IPS DF 6.9 (cell line): ENCODE measurements at regions not wholly inside any gene's neighbourhood (a gene's known extent, or its start where the extent isn't known, plus 50 kb on each side); places are given as distances from the start of the nearest gene placed in this dataset.

Experiments used
- DNase-seq: peaks from one replicate; pipeline ENCODE4 v3.0.0-alpha.2; 2013; ENCODE audit warnings: low read depth, low spot score
- H3K27ac ChIP-seq: one replicate; pipeline ENCODE4 v1.5.1; 2013; ENCODE audit warnings: low read length, control low read depth
- H3K27me3 ChIP-seq: 2 replicates; pipeline ENCODE4 v1.6.1; 2013; ENCODE audit warnings: mild to moderate bottlenecking, low read length; ENCODE audit not compliant: control insufficient read depth, insufficient read depth
- H3K36me3 ChIP-seq: 2 replicates; pipeline ENCODE4 v1.6.1; 2013; ENCODE audit warnings: low read length; ENCODE audit not compliant: control insufficient read depth, insufficient read depth
- H3K4me1 ChIP-seq: 2 replicates; pipeline ENCODE4 v1.6.1; 2013; ENCODE audit warnings: low read length; ENCODE audit not compliant: control insufficient read depth, insufficient read depth
- H3K4me3 ChIP-seq: 2 replicates; pipeline ENCODE4 v1.5.1; 2013; ENCODE audit warnings: mild to moderate bottlenecking, low read length
- H3K9me3 ChIP-seq: 2 replicates; pipeline ENCODE4 v1.6.1; 2013; ENCODE audit warnings: low read length, inconsistent platforms; ENCODE audit not compliant: control insufficient read depth, insufficient read depth
- WGBS: extraction: QIAGEN DNeasy Blood & Tissue Kit; methylation state at CpG from one replicate; pipeline ENCODE4 v1.1.7; 2013; ENCODE audit warnings: mixed read lengths, missing lambda C conversion rate; ENCODE audit not compliant: insufficient read length, insufficient coverage; 5-methylcytosine and 5-hydroxymethylcytosine counted together

DNA sequence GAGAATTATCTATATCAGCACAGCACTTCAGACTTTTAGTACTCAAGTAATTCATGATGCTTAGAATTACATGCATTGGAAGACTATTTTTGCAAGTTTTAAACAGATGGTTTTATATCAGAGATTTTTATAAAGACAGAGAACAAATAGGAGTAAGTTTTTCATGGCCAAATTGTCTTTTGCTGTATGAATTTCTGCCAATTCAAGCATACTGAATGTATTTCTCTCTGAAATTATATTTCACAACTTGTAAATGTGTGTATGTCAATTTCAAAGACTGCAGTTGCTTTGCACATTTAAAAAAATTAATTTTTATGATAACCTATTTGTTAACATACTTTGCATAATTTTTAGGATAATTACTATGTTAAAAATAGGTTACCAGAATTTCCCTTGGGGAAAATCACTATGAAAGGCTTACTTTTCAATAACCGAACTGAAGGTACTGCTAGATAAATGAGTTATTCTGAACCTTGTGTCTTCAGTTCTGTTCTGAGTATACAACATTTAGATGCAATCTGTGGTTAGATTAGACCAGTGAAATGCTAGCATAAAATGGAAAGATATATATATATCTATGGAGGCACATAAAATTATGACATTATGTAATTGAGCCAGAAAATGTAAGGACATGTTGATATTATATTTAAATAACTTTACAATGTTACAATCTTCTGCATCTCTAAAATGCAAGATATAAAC lies 1344.2 kb upstream of the PABPC4L start:
- WGBS, result no CpG with 5 or more reads among the region's 1 CpG
- Histone ChIP-seq H3K4me3 (no peak overlapping the region), H3K27ac (no peak overlapping the region), H3K27me3 (no peaks in the 10 kb centered on the region), H3K9me3 (no peaks in the 10 kb centered on the region), H3K36me3 (no peaks in the 10 kb centered on the region), H3K4me1 (no peaks in the 10 kb centered on the region)
- no peak for DNase-seq

DNA sequence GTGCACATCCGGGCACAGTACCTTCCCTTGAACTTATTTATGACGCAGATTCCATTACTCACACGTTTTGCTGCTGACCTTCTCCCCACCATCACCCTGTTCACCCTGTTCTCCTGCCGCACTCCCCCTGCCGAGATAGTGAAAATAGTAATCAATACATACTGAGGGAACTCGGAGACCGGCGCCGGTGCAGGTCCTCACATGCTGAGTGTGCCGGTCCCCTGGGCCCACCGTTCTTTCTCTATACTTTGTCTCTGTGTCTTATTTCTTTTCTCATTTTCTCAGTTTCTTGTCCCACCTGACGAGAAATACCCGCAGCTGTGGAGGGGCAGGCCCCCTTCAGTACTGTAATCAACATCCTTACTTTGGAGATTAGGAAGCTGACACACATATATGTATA lies 1337.1 kb upstream of the PABPC4L start:
- no peaks in the 10 kb centered on the region for H3K36me3 ChIP-seq
- DNase-seq, result no peak
- no peaks in the 10 kb centered on the region for H3K4me1 ChIP-seq
- H3K4me3 ChIP-seq, result no peak overlapping the region
- H3K27me3 ChIP-seq, result no peaks in the 10 kb centered on the region
- no peak overlapping the region for H3K27ac ChIP-seq
- no peaks in the 10 kb centered on the region for H3K9me3 ChIP-seq
- WGBS, result no CpG with 5 or more reads among the region's 13 CpGs

DNA sequence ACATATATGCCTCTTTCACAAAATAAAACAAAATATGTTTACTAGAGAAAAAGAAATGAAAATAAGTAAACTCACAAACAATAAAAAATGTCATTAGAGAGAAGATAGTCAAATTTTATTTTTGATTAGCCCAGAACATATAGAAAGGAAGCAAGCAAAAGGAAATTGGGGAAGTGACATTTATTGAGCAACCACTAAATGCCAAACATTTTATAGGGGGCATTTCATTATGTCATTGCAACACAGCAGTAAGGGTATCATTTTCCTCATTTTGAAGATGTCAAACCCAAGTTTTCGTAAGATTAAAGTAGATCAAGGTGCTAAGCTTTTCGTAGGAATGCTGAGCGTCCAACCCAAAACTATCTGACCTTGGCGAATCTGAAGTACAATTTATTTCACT lies 1331.5 kb upstream of the PABPC4L start:
- H3K4me1 ChIP-seq, result no peaks in the 10 kb centered on the region
- H3K9me3 ChIP-seq, result no peaks in the 10 kb centered on the region
- no CpG with 5 or more reads among the region's 4 CpGs for WGBS
- DNase-seq, result no peak
- H3K36me3 ChIP-seq, result no peaks in the 10 kb centered on the region
- H3K4me3 ChIP-seq, result no peak overlapping the region
- no peak overlapping the region for H3K27ac ChIP-seq
- H3K27me3 ChIP-seq, result no peaks in the 10 kb centered on the region

DNA sequence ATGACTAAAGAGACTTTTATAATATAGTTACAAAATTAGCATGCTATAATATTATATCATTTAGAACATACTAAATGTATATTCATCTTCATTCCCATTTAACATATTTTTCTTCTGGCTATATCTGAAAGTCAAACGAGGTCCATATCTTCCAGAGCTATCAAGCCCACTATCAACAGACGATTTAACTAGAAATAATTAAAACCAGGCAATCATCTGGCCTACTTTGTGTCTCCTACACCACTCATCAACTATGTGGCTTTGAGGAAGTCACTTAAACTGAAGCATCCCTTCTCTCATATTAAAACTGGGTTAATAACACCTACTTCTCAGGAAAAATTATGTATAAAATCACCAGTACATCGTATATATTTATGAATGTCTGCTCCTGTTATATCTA lies 1330.5 kb upstream of the PABPC4L start:
- WGBS, result 100% methylated on average over 1 of the region's 3 CpGs
- no peaks in the 10 kb centered on the region for H3K27me3 ChIP-seq
- no peaks in the 10 kb centered on the region for H3K9me3 ChIP-seq
- no peak for DNase-seq
- no peak overlapping the region for H3K27ac ChIP-seq
- H3K4me3 ChIP-seq, result no peak overlapping the region
- H3K36me3 ChIP-seq, result no peaks in the 10 kb centered on the region
- H3K4me1 ChIP-seq, result no peaks in the 10 kb centered on the region

DNA sequence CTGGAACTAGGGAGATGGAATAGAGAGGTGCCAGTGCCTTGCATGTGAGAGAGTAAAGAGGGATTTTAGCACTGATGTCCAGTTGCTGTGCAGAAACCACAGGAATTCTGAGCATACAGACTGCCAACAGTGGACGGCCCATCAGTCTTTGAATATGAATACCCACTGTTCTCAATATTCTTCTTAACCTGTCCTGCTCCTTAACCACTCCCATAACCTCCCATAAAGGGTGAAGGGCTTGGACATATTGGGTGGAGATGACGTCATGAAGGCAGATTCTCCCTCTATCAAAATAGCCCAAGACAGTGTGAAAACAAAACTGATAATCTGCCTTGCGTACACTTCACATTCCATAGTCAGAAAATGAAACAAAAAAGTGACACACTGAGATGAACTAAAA lies 1313.7 kb upstream of the PABPC4L start:
- Histone ChIP-seq H3K27ac (no peak overlapping the region), H3K4me3 (no peak overlapping the region), H3K36me3 (no peaks in the 10 kb centered on the region), H3K4me1 (no peaks in the 10 kb centered on the region), H3K27me3 (no peaks in the 10 kb centered on the region), H3K9me3 (no peaks in the 10 kb centered on the region)
- no peak for DNase-seq
- no CpG with 5 or more reads among the region's 3 CpGs for WGBS

DNA sequence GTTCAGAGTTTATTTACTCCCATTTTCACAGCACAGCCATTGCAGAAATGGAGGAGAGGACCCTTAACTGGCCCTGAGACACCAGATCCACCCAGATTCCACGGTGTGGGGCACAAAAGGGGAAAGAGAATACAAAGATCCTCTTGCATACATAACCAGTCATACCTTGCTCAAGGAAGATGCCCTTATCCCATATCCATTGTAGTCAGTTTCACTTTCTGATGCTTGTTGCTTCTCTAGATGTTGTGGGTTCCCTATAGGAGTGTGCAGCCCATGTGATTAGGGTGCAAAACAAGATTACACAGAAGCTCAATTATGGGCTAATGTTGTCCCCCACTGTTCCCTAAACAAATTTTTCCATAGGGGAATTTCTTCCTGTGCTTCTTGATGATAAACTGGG lies 1309.0 kb upstream of the PABPC4L start:
- Histone ChIP-seq H3K36me3 (no peaks in the 10 kb centered on the region), H3K4me1 (no peaks in the 10 kb centered on the region), H3K27me3 (no peaks in the 10 kb centered on the region), H3K9me3 (no peaks in the 10 kb centered on the region), H3K27ac (no peak overlapping the region), H3K4me3 (no peak overlapping the region)
- DNase-seq, result no peak
- no CpG with 5 or more reads among the region's 1 CpG for WGBS

DNA sequence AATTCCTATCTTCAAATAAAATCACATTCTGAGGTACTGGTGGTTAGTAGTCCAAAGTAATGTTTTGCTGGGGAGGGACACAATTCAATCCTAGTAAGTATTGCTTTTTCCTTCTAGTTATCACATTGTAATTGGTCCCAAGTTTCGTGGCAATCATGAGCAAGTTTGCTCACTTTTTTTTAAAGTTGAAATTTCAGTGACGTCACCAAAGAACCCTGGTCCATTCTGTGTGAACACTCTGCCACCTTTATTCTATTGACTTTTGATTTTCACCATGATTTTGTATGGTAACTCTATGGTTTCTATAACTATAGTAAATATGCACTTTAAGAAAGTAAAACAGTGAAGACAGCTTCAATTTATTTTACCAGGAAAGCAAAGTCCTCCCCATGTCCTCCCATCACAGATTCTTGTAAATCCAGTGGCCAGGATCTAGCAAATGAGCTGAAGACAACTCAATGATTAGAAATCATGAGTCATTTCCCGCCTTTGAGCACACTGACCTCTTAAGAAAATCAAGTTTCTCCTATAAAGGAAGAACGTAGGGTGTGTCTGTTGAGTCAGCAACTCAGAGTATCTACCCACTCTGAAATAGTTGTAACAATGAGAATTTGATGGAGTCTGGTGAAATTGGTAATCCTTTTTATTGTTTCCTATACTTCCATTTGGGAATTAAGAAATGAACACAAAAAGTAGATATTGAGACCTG lies 1306.6 kb upstream of the PABPC4L start:
- Histone ChIP-seq H3K36me3 (no peaks in the 10 kb centered on the region), H3K27me3 (no peaks in the 10 kb centered on the region), H3K9me3 (no peaks in the 10 kb centered on the region), H3K4me1 (no peaks in the 10 kb centered on the region), H3K4me3 (no peak overlapping the region), H3K27ac (no peak overlapping the region)
- no peak for DNase-seq
- no CpG with 5 or more reads among the region's 4 CpGs for WGBS

DNA sequence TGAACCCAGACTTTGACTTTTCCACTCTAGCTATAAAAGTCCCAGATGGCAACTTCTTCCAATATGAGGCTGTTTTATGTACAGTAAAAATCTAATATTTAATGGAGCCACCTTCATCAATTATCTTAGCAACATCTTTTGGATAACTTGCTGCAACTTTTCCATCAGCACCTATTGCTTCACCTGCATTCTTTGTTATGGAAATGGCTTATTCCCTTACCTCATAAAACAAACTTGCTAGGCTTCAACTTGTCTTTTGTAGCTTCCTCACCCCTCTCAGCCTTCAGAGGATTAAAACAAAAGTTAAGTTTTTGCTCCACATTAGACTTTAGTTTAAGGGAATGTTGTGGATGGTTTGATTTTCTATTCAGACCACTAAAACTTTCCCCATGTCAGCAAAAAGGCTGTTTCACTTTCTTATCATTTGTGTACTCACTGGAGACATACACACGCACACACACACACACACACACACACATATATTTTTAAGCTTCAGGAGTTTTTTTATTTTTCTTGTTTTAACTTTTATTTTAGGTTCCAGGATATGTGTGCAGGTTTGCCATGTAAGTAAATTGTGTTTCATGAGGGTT lies 1296.1 kb upstream of the PABPC4L start:
- Histone ChIP-seq H3K9me3 (no peaks in the 10 kb centered on the region), H3K4me1 (no peaks in the 10 kb centered on the region), H3K27ac (no peak overlapping the region), H3K27me3 (no peaks in the 10 kb centered on the region), H3K4me3 (no peak overlapping the region), H3K36me3 (no peaks in the 10 kb centered on the region)
- DNase-seq, result no peak
- WGBS, result no CpG with 5 or more reads among the region's 1 CpG

DNA sequence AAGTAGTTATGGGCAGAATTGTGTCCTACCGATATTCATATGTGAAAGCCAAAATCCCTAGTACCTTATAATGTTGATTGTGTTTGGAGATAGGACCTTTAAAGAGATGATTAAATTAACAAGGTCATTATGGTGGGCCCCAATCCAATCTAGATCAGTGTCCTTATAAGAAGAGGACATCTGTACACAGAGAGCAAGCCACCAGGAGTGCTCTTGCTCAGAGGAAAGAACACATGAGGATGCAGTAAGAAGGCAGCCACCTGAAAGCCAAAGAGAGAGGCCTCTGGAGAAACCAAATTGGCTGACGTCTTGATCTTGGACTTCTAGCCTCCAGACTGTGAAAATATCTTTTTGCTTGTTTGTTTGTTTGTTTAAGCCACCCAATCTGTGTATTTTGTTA lies 1290.8 kb upstream of the PABPC4L start:
- DNase-seq, result no peak
- no peaks in the 10 kb centered on the region for H3K4me1 ChIP-seq
- WGBS, result no CpG with 5 or more reads among the region's 2 CpGs

DNA sequence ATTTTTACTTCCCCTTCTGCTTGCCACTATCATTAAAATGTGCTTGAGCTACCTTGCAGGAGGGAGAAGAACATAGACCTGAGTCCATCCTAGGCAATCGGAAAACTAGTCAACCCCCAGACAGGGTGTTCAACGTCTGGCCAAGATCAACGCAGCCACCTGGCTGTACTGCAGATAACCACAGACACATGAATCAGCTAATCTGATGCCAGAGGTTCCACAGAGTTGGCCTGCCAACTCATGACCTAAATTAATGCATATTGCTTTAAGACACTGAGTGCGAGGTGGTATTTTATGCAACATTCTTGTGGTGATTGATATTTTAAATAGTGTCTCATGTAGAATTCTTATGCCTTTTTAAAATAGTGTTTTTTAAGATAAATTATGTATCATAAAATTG lies 1283.8 kb upstream of the PABPC4L start:
- no peaks in the 10 kb centered on the region for H3K9me3 ChIP-seq
- H3K27ac ChIP-seq, result no peak overlapping the region
- H3K36me3 ChIP-seq, result no peaks in the 10 kb centered on the region
- H3K27me3 ChIP-seq, result no peaks in the 10 kb centered on the region
- H3K4me1 ChIP-seq, result no peaks in the 10 kb centered on the region
- DNase-seq, result no peak
- H3K4me3 ChIP-seq, result no peak overlapping the region
- no CpG with 5 or more reads among the region's 4 CpGs for WGBS

More for the DNA sequence above, 1290.8 kb upstream of the PABPC4L start:
- H3K27ac ChIP-seq, result no peak overlapping the region
- no peak overlapping the region for H3K4me3 ChIP-seq
- H3K27me3 ChIP-seq, result no peaks in the 10 kb centered on the region
- H3K36me3 ChIP-seq, result no peaks in the 10 kb centered on the region
- H3K9me3 ChIP-seq, result no peaks in the 10 kb centered on the region
